GM19240 (cell line): ENCODE measurements at regions not wholly inside any gene's neighbourhood (a gene's known extent, or its start where the extent isn't known, plus 50 kb on each side); places are given as distances from the start of the nearest gene placed in this dataset.
"Not testable (repeated sequence)": the region's sequence is repeated elsewhere in the genome, so short reads cannot be mapped to it uniquely, and the experiment has no call there.

Source experiments
- DNase-seq: peaks from one replicate; pipeline ENCODE4 v3.0.0; 2011; ENCODE audit warnings: low spot score; ENCODE audit not compliant: insufficient read length

DNA sequence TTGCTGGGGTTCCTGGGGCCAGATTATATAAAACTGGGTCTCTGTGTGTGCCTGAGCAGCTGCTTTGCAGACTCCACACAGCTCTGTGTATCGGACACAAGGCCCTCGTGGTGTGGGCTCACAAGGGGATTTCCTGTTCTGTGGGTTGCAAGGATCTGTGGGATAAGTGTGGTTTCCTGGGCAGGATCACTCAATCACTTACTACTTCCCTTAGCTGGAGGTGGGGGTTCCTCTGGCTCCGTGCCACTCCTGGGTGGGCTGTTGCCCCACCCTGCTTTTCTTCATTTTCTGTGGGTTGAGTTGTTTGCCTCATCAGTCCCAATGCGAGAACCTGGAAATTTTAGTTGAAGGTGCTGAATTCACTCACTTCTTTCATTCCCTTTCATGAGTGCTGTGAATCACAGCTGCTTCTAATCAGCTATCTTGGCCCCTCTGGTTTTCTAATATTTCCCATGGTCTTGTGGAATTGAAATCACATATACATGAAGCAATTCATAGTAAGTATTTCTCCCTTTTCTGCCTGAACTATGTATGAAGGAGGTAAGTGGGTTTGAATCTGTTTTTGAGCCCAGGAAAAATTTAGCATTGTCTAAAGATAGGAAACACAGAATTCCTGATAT is 196.3 kb downstream of the DCDC2C start:
- no peak for DNase-seq

DNA sequence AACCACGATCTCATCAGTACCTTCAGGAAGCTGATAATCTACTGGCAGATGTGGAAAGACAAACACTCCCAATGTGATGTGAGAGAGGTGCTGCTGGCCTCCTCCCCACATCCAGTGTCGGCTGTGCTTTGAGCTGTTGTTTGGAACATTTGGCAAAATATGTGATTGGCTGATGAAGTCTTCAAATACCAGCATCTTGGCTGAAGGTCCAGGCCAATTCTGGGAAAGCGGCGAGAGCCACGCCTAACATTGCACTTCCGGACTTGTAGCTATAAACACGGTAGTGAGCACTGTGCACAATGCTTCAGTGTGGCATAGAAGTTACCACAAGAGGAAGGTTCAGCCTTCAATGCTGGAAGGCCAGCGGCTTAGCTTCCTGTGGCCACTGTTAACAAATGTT is 198.8 kb downstream of the DCDC2C start:
- DNase-seq, result no peak

DNA sequence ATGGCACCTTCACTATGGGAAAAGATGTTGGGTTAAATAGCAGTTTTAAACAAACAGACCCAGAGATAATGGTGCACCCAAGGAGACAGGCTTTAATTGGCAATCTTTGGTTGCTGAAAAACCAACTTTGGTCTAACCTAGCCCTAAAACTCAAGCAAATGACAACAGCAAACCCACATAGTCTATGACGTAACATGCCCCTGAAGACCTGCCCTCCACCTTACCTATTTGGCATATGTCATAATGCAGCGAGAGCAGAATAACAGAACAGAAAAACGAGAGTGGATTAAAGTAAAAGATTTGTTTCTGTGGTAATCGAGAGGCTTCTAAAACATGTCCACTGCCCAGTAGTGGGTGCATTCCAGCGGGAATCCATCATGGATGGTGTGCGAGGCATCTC is 200.7 kb downstream of the DCDC2C start:
- no peak for DNase-seq

DNA sequence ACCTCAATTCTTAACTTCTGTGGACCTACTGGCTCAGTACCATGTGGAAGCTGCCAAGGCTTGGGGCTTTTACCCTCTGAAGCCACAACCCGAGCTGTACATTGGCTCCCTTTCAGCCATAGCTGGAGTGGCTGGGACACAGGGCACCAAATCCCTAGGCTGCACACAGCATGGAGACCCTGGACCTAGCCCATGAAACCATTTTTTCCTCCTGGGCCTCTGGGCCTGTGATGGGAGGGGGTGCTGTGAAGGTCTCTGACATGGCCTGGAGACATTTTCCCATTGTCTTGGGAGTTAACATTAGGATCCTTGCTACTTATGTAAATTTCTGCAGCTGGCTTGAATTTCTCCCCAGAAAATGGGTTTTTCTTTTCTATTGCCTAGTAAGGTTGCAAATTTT is 205.1 kb downstream of the DCDC2C start:
- not testable (repeated sequence) for DNase-seq

DNA sequence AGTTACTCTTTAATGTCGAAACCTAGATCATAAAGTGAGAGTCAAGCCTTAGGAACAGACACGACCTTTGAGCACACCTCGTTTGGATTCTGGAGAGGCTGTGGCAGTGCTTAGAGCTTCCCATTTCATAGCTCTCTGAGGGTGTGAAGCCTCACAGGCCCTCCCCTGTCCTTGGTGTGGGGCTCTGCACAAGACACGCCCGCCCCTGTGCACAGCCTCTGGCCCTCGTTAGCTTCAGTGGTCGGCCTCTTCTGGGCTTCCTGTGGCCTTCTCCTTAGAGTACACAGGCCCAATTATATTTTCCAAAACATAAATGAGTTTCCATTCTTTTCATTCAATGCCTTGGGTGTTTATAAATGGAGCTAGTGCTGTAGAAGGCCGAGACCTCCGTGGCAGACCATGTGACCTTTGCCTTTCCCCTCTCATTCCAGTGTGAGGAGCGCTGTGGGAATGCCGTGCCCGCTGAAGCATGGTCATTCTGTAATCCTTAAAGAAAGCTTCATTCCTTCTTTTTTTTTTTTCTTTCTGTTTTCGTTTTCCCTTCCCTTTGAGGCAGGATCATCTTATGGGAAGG is 208.6 kb downstream of the DCDC2C start:
- DNase-seq, result no peak

DNA sequence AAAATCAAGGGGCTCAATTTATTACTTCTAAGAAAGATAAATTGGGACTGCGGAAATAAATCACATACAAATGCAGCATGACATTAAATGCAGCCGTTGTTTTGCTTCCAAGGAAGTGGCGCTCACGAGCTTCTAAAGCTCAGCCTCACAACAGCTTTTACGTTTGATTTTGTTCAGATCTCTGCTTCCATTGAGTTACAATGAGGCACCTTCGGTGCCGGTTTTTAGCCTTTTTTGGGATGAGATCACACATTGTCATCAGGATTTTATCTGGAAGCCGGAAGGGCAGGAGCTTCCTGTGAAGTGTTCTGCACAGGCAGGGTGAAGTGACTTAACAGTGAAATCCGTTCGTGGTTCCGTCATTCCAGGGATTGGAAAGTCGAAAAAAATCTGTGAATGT is 209.8 kb downstream of the DCDC2C start:
- no peak for DNase-seq

DNA sequence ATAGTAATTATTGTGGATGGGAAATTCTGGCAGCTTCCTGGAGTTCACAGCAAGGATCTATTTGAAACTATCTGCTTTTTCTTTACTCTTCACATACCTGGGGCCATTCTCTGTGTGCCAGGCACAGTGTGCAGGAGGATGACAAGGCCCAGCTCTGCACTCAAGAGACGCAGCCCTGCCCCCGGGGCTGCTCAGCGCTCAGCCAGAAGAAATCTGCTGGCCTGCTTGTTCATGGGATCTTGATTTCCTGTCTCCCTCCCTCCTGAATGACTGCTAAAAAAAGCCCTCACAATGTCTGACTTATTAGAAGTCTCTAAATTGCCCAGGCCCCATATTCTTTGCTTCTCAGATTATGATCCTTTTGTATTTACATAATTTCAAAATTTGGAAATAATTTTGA is 210.9 kb downstream of the DCDC2C start:
- no peak for DNase-seq

DNA sequence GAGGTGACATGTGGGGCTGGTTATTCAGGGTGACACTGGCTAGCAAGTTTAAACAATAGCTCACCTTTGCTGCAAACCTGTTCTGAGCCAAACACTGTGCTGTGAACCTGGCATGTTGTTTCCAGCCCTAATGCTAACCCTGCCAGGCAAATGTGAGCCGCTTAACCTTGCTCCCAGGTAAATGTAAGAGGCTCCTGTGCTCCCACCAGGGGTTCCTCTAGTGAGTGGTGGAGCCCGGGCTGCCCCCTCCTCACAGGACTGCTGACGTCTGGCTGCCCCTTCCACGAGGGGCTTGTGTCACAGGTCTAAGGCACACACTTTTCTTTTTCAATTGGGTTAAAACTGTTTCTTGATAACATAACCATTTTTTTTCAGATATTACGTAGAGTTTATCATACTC is 223.7 kb downstream of the DCDC2C start:
- no peak for DNase-seq

DNA sequence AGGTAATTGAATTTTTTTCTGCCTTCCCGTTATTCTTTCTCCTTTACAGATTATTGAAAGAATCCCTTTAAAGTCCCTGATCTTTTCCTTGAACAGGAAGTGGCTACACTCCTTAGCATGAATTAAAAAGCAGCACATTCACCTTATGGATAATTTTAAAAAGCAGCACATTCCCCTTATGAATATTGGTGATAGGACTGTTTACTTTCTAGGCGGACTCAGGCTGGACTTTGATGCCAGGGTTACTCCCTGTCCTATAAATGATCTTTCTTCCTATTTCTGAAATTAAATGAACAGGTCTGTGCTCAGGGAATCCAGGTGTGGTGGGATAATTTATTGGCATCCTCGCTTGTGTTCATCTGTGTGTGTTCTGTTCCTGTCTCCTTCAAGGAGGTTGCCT is 226.0 kb downstream of the DCDC2C start:
- DNase-seq, result no peak

DNA sequence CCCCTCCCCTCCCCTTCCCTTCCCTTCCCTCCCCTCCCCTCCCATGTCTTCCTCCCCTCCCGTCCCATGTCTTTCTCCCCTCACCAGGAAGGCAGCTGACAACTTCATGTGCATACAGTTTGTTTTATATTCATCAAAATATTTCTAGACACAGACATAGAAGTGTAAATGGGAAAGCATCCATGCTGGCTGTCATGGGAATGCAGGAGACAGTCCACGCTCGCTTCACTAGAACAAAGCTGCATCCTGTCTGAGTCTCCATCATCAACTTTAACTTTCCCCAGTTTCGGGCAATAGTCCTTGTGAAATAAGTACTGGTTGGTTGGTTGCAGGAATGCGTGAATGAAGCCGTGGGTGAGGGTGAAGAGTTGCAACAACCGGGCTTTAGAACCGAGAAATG is 226.9 kb downstream of the DCDC2C start:
- no peak for DNase-seq

DNA sequence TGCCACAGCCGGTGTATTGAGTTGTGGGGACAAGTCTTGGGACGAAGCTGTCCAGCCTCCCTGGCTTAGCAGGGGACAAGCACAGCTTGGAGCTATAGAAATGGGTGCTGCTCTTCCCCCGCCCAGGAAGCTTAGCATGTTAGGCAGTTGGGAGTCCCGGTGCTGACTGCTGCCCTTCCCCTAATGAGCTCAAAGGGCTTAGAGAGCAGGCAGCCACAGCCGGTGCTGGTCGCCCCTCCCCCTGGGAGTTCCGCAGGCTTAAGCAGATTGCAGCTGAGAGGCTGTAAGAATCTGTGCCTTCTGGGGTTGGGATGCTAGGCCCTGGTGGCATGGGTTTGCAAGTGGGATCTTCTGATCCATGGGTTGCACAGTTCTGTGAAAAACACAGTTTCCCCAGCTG is 237.3 kb downstream of the DCDC2C start:
- DNase-seq, result no peak

DNA sequence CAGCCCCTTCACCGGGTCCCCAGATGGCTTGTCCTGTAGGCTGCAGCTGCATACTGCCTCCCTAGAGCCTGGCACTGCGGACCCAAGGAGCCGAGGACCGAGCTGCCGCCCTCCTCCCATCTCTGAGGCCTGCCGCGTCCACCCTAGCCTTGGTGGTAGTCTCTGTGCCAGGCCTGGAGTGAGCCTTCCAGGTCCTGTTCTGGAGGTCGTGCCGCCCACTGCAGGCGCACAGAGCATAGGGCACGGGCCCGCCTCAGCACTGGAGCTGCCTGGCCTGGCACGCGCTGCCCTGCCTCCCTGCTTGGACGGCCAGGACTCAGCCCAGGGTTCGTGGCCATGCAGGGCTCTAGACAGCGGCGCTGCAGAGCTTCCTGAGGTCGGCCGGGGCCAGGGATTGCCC is 239.5 kb downstream of the DCDC2C start:
- DNase-seq, result no peak

DNA sequence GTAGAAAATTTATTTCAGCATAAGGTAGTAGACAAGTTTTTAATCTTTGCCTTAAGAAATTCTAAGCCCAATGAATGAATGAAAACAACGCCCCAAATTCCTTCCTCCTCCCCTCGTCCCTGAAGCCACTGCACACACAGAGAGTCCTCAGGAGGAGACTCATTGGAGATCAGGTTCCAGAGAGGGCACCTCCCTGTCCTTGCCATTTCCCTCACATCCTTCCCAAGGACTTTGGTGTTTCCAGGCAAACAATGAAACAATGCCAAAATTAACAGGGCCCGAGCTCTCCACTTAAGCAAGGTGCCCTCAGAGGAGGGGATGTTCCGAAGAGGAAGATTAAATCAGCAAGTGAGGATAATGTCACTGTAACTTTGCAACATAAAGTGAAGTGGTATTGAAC is 240.7 kb downstream of the DCDC2C start:
- no peak for DNase-seq

DNA sequence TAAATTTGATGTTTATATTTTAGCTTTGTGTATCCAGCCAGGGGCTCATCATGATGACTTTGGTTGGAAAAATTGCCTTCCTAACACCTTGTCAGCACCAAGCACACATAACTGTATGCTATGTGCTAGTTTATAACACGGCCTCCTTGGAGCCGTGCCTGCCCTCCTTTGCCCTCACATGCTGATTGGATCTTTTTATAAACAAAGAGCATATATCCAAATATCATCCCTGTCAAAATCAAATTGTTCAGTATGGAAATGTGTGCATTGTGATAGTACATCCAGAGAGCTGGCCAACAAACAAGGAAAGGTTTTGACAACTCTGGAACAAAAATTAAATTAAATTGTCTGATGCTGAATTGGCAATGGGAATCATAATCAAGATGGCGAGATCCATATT is 241.5 kb downstream of the DCDC2C start:
- DNase-seq, result no peak

DNA sequence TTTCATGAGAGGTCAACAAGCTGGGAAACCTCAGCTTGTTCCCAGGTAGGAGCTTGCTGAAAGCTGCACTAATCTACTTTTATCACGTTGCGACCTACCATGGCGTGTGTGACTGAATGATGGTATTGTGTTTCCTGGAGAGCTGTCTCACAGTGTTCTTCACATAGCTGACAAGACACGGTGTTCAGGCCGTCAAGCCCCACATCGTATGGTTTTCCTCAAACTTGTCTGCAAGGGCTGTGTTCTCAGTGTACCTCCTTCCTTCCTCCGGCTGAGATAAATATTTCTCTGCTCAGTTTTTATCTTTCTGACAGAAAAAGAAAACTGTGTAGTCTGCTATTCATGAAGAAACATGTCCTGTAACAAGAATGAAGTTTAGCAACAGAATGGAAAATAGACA is 244.8 kb downstream of the DCDC2C start:
- no peak for DNase-seq

DNA sequence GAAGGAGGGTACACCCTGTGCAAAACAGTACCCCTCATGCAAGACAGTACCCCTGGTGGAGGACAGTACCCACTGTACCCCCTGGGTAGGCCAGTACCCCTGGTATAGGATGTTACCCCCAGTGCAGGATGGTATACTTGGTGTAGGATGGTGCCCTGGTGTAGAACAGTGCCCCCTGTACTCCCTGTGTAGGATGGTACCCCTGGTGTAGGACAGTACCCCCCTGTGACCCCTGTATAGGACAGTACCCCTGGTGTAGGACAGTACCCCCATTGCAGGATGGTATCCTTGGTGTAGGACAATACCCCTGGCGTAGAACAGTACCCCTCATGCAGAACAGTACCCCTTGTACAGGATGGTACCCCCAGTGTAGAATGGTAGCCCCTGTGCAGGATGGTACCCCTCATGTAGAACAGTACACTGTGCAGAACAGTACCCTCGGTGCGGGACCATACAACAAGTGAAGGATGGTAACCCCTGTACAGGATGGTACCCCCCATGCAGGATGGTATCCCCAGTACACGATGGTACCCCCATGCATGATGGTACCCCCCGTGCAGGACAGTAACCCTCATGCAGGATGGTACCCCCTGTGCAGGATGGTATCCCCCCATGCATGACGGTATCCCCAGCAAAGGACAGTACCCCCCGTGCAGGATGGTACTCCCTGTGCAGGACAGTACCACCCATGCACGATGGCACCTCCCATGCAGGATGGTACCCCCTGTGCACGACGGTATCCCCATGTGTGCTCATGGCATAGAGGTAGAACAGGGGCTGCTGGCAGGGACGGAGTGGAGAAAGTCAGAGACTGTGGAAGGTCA is 248.0 kb downstream of the DCDC2C start:
- no peak for DNase-seq

DNA sequence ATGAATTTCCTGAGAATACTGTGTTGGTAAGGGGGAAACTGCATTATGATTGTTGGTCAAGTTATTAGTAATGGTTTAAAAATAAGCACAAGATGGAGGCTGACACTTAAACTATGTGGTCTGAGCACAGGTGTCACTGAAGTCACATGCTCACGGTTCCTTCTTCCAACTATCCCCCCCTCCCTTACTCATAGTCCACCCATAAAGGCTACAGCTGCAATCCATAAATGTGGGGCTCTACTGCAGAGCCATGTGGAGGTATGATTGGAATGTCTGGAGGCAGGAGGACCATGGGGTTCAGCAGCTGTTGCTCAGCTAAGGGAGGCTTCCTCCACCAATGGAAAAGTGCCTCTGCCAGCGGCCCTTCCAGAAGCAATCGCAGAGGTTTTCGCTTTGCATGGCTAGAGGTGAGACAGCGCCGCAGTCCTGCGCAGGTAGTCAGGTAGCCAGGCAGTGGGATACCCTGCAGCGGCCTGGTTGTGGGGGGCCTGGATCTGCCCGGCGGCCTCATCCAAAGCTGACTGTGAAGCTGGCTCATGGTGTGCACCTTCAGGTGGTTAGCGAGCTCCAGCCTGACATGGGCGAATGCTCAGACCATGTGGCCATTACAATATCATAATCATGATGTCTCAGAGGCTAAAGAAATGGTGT is 249.6 kb downstream of the DCDC2C start:
- DNase-seq, result no peak

DNA sequence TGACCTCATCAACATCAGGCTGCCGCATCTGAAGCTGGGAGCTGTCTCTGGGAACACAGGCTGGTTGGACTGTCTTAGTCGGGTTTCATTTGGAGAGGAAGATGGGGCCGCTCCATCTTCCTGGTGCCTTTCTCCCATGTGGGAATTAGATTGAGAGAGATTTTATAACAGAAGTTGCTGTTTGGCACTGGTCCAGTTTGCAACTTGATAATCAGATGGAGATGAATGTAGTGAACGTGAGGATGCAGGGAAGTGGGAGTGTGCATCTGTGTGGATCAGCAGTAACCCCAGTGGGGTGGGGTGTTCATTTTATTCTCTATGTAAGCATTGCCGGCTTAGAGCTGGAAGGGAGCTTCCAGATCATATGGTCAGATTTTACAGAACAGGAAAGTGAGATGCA is 250.9 kb downstream of the DCDC2C start:
- DNase-seq, result no peak

DNA sequence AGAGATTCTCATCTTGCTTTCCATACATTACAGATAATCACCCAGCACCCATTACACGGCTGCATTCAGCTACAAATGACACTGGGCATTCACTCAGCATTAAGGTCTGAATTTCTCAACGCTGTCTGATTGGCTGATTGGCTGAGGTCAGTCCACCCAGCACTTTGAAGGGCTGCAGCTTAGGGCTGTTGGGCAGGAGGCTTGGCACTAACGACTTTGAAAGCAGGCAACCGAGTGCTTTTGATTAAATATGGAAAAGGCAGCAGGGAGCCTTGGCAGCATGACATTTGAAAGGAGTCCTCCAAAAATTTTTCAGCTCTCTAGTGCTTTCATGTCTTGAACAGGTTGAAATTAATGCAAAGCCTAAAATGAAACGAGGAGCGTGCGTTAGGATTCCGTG is 253.0 kb downstream of the DCDC2C start:
- no peak for DNase-seq

DNA sequence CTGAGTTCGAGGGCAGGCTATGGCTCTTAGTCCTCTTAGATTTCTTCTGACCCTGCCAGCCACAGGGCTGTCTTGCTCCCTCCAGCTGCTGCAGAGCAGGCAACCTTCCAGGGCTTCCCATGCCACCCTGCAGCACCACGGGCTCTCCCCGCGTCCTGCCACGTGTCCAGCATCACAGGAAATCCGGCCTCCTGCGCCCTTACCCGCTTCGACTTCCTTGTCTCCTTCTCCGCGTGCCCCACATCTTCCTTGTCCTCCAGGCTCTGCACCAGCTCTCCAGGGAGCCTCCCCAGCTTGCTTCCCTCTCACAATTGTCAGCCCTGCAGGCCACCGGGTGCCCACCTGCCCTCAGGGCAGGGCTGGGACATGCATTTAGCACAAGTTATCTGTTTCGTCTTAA is 253.5 kb downstream of the DCDC2C start:
- no peak for DNase-seq

DNA sequence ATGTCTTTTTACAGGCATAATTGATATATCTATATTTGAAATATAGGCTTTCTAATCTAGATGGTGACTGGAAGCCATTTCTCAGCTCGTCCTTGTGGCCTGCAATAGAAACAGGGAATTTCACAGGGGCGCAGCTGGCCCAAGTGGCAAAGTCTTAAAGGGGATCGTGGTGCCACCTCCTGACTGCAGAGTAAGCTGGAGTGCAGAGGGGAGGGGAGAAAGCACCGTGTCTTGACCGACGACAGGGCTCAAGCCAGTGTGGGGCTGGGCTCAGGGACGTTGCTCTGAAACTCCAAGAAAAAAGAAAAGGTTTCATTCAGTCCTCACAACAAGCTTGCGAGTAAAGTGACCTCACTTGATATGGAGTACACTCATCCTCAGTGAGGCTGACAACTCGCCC is 255.1 kb downstream of the DCDC2C start:
- no peak for DNase-seq

DNA sequence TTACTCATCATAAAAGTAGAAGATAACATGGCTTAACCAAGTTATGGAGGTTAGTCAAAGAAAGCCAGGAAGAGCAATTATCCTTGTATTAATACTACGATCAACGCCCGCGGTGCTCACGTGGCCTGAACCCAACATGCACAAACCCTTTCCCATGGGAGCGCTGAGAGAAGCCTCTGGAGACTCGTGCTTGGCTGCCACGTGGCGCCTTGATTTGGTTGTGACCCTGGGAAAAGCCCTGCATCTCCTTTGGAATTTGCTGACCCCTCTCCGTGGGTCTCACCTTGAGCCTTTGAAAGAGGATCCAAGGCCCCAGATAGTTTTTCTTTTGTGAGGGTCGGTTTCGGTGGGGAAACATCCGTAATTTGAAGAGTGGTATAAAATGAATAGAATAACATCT is 255.6 kb downstream of the DCDC2C start:
- no peak for DNase-seq
